OCI-M1 (cell line): ENCODE measurements at regions not wholly inside any gene's neighbourhood (a gene's known extent, or its start where the extent isn't known, plus 50 kb on each side); places are given as distances from the start of the nearest gene placed in this dataset.
A peak's percentile ranks its signal among the peaks of the same experiment; 100 is the strongest.

Experiments
- DNase-seq: peaks from one replicate; lab custom pipeline; 2025; lab: John Stamatoyannopoulos, UW

- DNase-seq: no peak
Observed at GRCh38 chrX:43508694-43509093, 147.4 kb upstream of the MAOA start.

- no peak for DNase-seq
Observed at GRCh38 chrX:43510209-43510608, 145.9 kb upstream of the MAOA start.

GRCh38 chrX:43513085-43513484 is 143.0 kb upstream of the MAOA start:
- no peak for DNase-seq

DNA sequence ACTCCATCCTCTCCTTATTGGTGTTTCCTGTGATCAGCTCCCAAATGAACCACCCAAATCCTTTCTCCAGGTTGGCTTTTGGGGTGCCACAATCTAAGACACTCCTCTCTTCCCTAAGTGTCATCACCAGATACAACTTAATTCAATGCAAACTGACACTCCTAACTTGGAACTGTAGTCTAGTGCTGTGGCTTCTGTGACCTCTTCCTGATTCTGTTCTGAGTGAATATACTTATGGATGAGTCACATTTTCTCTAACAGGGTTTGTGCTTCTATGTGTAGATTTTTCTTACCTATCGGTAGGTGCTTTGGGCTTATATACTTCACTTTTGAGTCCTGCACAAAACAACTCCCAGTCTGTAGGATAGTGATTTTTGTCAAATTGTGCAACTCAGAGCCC is 141.3 kb upstream of the MAOA start:
- no peak for DNase-seq

DNA sequence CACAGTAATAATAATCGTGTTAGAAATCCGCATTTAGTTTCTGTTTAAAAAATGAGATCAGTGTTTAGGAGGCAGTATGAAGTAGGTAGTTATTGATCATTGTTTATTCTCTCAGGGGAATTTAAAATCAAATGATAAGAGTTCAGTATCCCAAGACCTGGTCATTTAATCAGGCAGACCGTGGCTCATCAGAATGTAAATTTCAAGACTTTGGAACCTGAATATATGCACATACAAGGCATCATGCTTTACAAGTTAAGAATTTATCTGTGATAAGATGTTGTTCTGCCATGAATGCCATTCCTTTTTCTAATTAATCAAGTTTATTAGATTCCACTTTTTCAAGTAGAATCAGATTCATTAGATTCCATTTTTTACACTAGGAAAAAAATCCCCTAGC is 133.5 kb upstream of the MAOA start:
- DNase-seq: no peak

- peak; percentile 24 for DNase-seq
Observed at GRCh38 chrX:43525901-43526610, 130.0 kb upstream of the MAOA start.

DNA sequence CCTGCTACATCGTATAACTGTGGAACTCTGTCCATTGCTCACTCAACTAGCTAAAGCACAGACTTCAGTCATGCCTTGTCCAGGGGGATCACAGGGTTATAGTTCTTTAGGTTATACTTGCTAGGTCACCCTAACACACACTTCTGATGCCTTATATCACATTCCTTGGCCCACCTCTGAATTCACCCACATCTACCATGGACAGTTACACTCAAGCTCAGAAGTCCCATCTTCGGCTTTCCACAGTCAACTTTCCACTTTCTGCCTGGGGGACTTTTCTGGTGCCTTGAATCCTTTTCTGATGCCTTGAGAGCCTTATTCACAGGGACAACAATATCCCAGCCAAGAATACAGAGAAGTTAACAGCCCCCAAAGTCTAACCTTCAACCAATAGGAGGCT is 129.2 kb upstream of the MAOA start:
- no peak for DNase-seq

DNA sequence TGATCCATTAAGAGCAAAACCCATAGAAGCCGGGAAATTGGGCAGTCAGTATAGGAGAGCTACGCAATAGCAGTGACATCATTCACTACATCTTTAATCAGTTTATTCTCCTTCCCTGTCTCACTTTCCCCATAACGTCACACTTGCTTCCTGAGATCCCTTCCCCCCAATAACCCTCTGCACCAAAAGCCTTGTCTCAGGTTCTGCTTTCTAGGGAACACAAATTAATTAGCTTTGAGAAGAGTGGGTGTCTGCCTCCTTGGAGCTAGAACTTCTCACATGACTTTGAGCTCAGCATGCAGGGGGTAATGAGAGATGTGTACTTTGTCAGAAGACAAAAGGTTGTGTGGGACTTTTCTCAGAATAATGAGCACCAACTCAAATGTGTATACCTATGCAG is 128.3 kb upstream of the MAOA start:
- no peak for DNase-seq

GRCh38 chrX:43530837-43531236 is 125.3 kb upstream of the MAOA start:
- no peak for DNase-seq

GRCh38 chrX:43540318-43540717 is 115.8 kb upstream of the MAOA start:
- DNase-seq: no peak

GRCh38 chrX:43551590-43551989 is 104.5 kb upstream of the MAOA start:
- no peak for DNase-seq

DNA sequence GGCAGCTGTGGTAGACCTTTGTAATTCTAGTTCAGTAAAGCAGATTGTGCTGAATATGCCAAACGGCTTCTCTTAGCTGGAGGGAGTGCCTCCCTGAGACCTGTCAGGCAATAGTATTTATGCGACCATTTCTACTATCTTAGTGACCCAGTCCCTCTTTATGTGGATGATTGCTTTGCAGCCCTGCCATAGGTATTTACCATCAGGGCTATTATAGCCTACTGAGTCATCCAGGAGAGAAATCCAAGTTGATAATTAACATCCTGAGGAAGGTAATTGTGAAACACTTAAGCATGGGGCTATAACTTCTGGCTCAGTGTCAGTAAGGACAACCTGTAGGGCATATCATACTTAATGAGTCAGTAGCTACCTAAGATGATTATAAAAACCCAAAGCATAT is 103.9 kb upstream of the MAOA start:
- peak; percentile 71 for DNase-seq

GRCh38 chrX:43552703-43553102 is 103.4 kb upstream of the MAOA start:
- no peak for DNase-seq

DNA sequence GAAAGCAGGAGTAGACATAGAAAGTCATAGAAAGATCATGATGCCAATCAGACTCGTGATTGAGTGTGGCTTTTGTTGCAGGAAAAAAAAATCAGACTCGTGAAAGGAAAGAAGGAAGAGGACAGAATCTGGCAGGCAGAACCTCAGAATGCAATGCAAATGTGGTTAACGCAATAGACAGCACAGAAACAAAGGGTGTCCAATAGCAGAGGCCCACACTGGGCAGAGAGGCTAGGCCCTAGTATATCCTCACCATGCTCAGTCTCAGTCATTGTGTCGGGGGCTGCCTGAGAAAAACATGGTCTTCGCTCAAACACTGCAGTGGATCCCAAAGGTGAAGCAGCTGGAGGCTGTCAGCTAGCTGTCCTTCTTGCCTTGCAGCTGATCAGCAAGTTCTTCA is 102.8 kb upstream of the MAOA start:
- DNase-seq: no peak

GRCh38 chrX:43556207-43556606 is 99.9 kb upstream of the MAOA start:
- no peak for DNase-seq

GRCh38 chrX:43557792-43558191 is 98.3 kb upstream of the MAOA start:
- peak; percentile 75 for DNase-seq

- DNase-seq: peak; percentile 65
Observed at GRCh38 chrX:43559644-43560043, 96.5 kb upstream of the MAOA start.

GRCh38 chrX:43560247-43560946 is 95.7 kb upstream of the MAOA start:
- DNase-seq: no peak

DNA sequence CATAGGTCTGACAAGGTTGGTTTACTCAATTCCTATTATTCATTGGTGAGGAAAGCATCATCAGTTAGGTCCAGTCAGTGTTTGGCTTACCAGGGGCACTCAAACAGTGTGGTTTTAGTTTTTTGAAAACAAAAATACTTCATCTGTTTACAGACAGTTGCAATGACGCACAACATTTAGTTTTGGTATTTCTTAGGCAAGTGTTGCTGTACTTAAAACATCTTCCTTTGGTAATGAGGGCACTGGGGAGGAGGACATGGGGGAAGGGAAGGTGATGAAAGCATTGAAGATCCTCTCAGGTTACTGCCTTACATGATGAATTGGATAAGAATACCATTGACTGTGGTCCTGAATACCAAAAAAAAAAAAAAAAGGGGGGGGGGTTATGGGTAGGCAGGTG is 93.7 kb upstream of the MAOA start:
- DNase-seq: no peak

DNA sequence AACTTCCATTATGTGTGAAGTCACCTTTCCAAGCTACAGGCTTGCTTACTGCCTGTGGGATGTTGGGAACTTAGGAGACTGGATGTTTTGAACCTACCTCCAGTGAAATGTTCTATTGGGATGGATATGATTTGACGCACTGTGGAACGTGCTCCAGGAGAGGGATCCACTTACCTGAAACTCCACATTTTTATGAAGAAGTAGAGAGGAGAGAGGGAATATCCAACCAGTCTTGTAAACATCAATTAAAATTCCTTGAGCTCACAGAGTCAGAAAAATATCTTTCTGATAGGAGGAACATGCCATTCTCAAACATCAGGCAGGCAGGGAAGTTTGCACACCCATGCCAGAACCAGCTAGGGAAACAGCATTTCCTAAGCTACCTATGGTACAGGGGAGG is 91.1 kb upstream of the MAOA start:
- DNase-seq: no peak

GRCh38 chrX:43566170-43566569 is 89.9 kb upstream of the MAOA start:
- DNase-seq: no peak

DNA sequence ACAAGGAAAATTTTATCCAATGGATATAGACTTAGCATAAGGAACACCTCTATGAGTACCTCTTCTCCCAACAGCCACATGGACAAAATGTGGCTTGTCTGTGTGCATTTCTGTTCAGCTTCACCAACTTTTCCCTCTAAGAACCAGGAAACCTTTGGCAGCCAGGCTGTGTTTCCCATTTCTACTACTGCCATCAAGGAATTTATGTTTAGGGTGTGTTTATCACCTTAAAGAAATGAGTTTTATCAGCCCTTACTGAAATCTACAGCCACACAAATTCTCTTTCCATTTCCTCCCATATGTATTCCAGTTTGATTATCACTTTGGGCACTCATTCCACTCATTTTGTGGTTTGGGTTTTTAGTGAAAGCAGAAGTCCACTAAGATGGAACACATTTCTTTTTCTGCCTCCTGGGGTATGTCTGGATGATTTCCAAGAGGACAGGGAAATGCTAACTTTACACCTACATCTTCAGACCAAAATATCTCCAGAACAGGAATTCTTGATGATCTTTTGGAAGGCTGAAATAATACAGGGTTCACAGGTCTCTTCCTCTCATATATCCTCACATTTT is 82.6 kb upstream of the MAOA start:
- peak; percentile 14 for DNase-seq

DNA sequence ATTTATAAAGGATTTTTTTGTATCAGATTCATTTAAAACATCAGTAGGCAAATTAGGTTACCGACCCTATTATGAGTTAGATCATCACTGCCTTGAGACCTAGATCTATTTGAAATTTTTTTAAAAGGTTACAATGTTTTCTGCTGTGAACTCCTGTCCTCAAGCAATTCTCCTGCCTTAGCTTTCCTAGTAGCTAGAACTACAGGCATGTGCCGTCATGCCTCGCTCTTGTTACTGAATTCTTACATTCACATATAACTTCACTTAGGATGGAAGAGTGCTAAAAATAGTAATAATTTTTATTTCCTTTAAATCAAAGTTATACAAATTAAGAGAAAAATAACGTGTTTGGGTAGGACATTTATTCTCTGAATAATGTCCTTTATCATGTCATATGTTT is 75.5 kb upstream of the MAOA start:
- no peak for DNase-seq

DNA sequence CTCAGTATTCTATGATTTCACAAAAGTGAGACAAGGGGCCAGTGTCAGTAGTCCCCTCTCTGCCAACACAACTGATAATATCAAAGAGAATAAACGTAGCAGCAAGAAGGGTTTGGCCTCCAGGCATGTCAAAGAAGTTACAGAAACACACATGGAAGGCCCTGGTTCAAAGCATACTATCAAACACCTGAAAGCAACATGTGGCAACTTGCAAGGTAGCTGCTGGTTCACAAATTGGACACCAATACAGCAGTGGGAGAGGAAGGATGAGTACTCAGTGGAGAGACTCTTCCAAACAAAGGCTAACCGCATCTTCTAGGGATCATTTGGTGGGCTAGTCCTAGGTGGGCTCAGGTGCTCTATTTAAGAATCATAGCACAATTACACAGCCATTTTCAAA is 74.9 kb upstream of the MAOA start:
- DNase-seq: no peak
